H9 (cell line): ENCODE measurements at regions not wholly inside any gene's neighbourhood (a gene's known extent, or its start where the extent isn't known, plus 50 kb on each side); places are given as distances from the start of the nearest gene placed in this dataset.

Source experiments
- DNase-seq: peaks from one replicate; pipeline ENCODE4 v3.0.0-alpha.2; 2017
- H2AFZ ChIP-seq: one replicate; pipeline ENCODE4 v1.6.1; 2013; ENCODE audit warnings: mild to moderate bottlenecking, low read length, control low read depth, moderate library complexity
- H2AK5ac ChIP-seq: 2 replicates; pipeline ENCODE4 v1.6.1; 2013; ENCODE audit warnings: low read length, control low read depth, mixed read lengths; ENCODE audit not compliant: insufficient read length
- H2BK120ac ChIP-seq: one replicate; pipeline ENCODE4 v1.6.1; 2013; ENCODE audit warnings: low read depth, mild to moderate bottlenecking, low read length, control low read depth, inconsistent platforms; ENCODE audit not compliant: poor library complexity, severe bottlenecking
- H2BK12ac ChIP-seq: 2 replicates; pipeline ENCODE4 v1.6.1; 2013; ENCODE audit warnings: low read length, control low read depth, mixed read lengths, low read depth; ENCODE audit not compliant: insufficient read length
- H2BK15ac ChIP-seq: 2 replicates; pipeline ENCODE4 v1.6.1; 2013; ENCODE audit warnings: low read depth, low read length, control low read depth
- H2BK20ac ChIP-seq: one replicate; pipeline ENCODE4 v1.6.1; 2013; ENCODE audit warnings: low read depth, mild to moderate bottlenecking, low read length, control low read depth, inconsistent platforms; ENCODE audit not compliant: poor library complexity, severe bottlenecking
- H2BK5ac ChIP-seq: 2 replicates; pipeline ENCODE4 v1.6.1; 2013; ENCODE audit warnings: low read length, control low read depth, mixed read lengths; ENCODE audit not compliant: insufficient read length
- H3K14ac ChIP-seq: 2 replicates; pipeline ENCODE4 v1.6.1; 2013; ENCODE audit warnings: low read length, control low read depth; ENCODE audit not compliant: insufficient read depth
- H3K18ac ChIP-seq: 2 replicates; pipeline ENCODE4 v1.6.1; 2013; ENCODE audit warnings: low read depth, mild to moderate bottlenecking, mixed read lengths, low read length, control low read depth; ENCODE audit not compliant: insufficient read length
- H3K23ac ChIP-seq: 2 replicates; pipeline ENCODE4 v1.6.1; 2013; ENCODE audit warnings: low read length, control low read depth, mixed read lengths, low read depth; ENCODE audit not compliant: insufficient read length
- H3K23me2 ChIP-seq: 2 replicates; pipeline ENCODE4 v1.6.1; 2013; ENCODE audit warnings: low read depth, mild to moderate bottlenecking, mixed read lengths, low read length, control low read depth; ENCODE audit not compliant: insufficient read length, poor library complexity, severe bottlenecking
- H3K27ac ChIP-seq: 2 replicates; pipeline ENCODE4 v1.5.1; 2013; ENCODE audit warnings: low read length, control low read depth, mixed read lengths, low read depth; ENCODE audit not compliant: insufficient read length
- H3K27me3 ChIP-seq: 2 replicates; pipeline ENCODE4 v1.6.1; 2013; ENCODE audit warnings: low read length, control low read depth, inconsistent platforms; ENCODE audit not compliant: insufficient read depth
- H3K4ac ChIP-seq: 2 replicates; pipeline ENCODE4 v1.6.1; 2013; ENCODE audit warnings: low read depth, mild to moderate bottlenecking, control low read depth, inconsistent platforms, low read length, moderate library complexity
- H3K4me1 ChIP-seq: 2 replicates; pipeline ENCODE4 v1.6.1; 2013; ENCODE audit warnings: low read length, control low read depth, inconsistent platforms; ENCODE audit not compliant: insufficient read depth
- H3K4me2 ChIP-seq: 2 replicates; pipeline ENCODE4 v1.6.1; 2013; ENCODE audit warnings: low read length, control low read depth, mixed read lengths; ENCODE audit not compliant: insufficient read length, insufficient read depth
- H3K56ac ChIP-seq: 2 replicates; pipeline ENCODE4 v1.6.1; 2013; ENCODE audit warnings: low read depth, mild to moderate bottlenecking, mixed read lengths, low read length, control low read depth; ENCODE audit not compliant: insufficient read length
- H3K79me1 ChIP-seq: 2 replicates; pipeline ENCODE4 v1.6.1; 2013; ENCODE audit warnings: low read depth, mild to moderate bottlenecking, moderate library complexity, low read length, control low read depth, inconsistent platforms; ENCODE audit not compliant: insufficient read depth, poor library complexity, severe bottlenecking
- H3K79me2 ChIP-seq: 2 replicates; pipeline ENCODE4 v1.6.1; 2013; ENCODE audit warnings: low read length, control low read depth, inconsistent platforms; ENCODE audit not compliant: insufficient read depth
- H3K9ac ChIP-seq: 2 replicates; pipeline ENCODE4 v1.6.1; 2013; ENCODE audit warnings: low read length, control low read depth, mixed read lengths; ENCODE audit not compliant: insufficient read length; ENCODE audit errors: extremely low read depth
- H3K9me3 ChIP-seq: one replicate; pipeline ENCODE4 v1.6.1; 2013; ENCODE audit warnings: low read depth, low read length, inconsistent platforms; ENCODE audit not compliant: control insufficient read depth
- H3T11ph ChIP-seq: one replicate; pipeline ENCODE4 v1.6.1; 2013; ENCODE audit warnings: mild to moderate bottlenecking, low read length, control low read depth, inconsistent platforms
- H4K20me1 ChIP-seq: one replicate; pipeline ENCODE4 v1.6.1; 2013; ENCODE audit not compliant: control insufficient read depth, insufficient read length, insufficient read depth
- H4K5ac ChIP-seq: 2 replicates; pipeline ENCODE4 v1.6.1; 2013; ENCODE audit warnings: low read depth, mild to moderate bottlenecking, mixed read lengths, low read length, control low read depth; ENCODE audit not compliant: insufficient read length
- H4K8ac ChIP-seq: replicated peaks from 2 replicates; pipeline ENCODE4 v1.6.1; 2013; ENCODE audit warnings: low read length, control low read depth, mixed read lengths, low read depth; ENCODE audit not compliant: insufficient read length
- H4K91ac ChIP-seq: 2 replicates; pipeline ENCODE4 v1.6.1; 2013; ENCODE audit warnings: low read depth, mild to moderate bottlenecking, moderate library complexity, mixed read lengths, low read length, control low read depth; ENCODE audit not compliant: insufficient read length
- H3K27ac Mint-ChIP-seq, 3 experiments: 2 replicates in 2 of 3; 3 replicates in 1 of 3; pipeline ENCODE4 v1.8.0; 2020 to 2021; ENCODE audit warnings: mixed read lengths in 3 of 3, mild to moderate bottlenecking in 1 of 3, moderate library complexity in 1 of 3
- H3K27me3 Mint-ChIP-seq: 2 replicates; pipeline ENCODE4 v1.8.0; 2021; ENCODE audit warnings: low read depth, mild to moderate bottlenecking, moderate library complexity, mixed read lengths
- H3K36me3 Mint-ChIP-seq, 3 experiments: 2 replicates in 2 of 3; 3 replicates in 1 of 3; pipeline ENCODE4 v1.8.0; 2020 to 2021; ENCODE audit warnings: low read depth in 3 of 3, mixed read lengths in 3 of 3; ENCODE audit not compliant: insufficient read depth in 1 of 3
- H3K4me1 Mint-ChIP-seq, 2 experiments: 2 replicates each; pipeline ENCODE4 v1.8.0; 2020; ENCODE audit warnings: mixed read lengths in 2 of 2
- H3K4me3 Mint-ChIP-seq, 2 experiments: 2 replicates in 1 of 2; 3 replicates in 1 of 2; pipeline ENCODE4 v1.8.0; 2020 to 2021; ENCODE audit warnings: mild to moderate bottlenecking in 2 of 2, mixed read lengths in 2 of 2, moderate library complexity in 1 of 2
- H3K9me3 Mint-ChIP-seq, 2 experiments: 2 replicates in 1 of 2; 3 replicates in 1 of 2; pipeline ENCODE4 v1.8.0; 2020; ENCODE audit warnings: mild to moderate bottlenecking in 2 of 2, mixed read lengths in 2 of 2, moderate library complexity in 1 of 2
- CTCF ChIP-seq: fragments of 200-600 bp; sonication (generic); conservative IDR thresholded peaks from 3 replicates; pipeline ENCODE4 v1.8.0; 2021; ENCODE audit warnings: antibody characterized with exemption, mild to moderate bottlenecking
- WGBS: extraction: QIAGEN DNeasy Blood & Tissue Kit; methylation state at CpG from one replicate; pipeline ENCODE4 v1.1.7; 2013; ENCODE audit warnings: missing lambda C conversion rate, low lambda C conversion rate, mixed read lengths; ENCODE audit not compliant: insufficient read length; ENCODE audit errors: extremely low coverage; 5-methylcytosine and 5-hydroxymethylcytosine counted together

- Histone ChIP-seq H3K56ac (no peak overlapping the region), H2BK5ac (no peak overlapping the region), H3K27ac (no peak overlapping the region), H2AK5ac (no peak overlapping the region), H4K5ac (no peak overlapping the region), H3K27me3 (no peaks in the 10 kb centered on the region), H3T11ph (no peak overlapping the region), H2BK12ac (no peak overlapping the region), H4K91ac (no peak overlapping the region), H3K14ac (no peak overlapping the region), H2BK15ac (no peak overlapping the region), H3K18ac (no peak overlapping the region), H2BK20ac (no peak overlapping the region), H2AFZ (no peak overlapping the region), H3K23ac (no peak overlapping the region), H4K8ac (no peak overlapping the region), H3K79me1 (no peaks in the 10 kb centered on the region), H3K9me3 (no peaks in the 10 kb centered on the region), H4K20me1 (no peaks in the 10 kb centered on the region), H3K4ac (no peak overlapping the region), H3K23me2 (no peaks in the 10 kb centered on the region), H2BK120ac (no peak overlapping the region), H3K79me2 (no peaks in the 10 kb centered on the region), H3K4me2 (no peak overlapping the region), H3K4me1 (no peaks in the 10 kb centered on the region), H3K9ac (no peak overlapping the region)
- no peak for DNase-seq
- Mint-ChIP-seq H3K4me3 (no peak overlapping the region), H3K27me3 (no peaks in the 10 kb centered on the region), H3K36me3 (no peaks in the 10 kb centered on the region), H3K27ac (no peak overlapping the region), H3K4me1 (no peaks in the 10 kb centered on the region), H3K9me3 (no peaks in the 10 kb centered on the region; a peak in 1 of 5 replicates)
- TF ChIP-seq CTCF, result no peak
- no CpG with 5 or more reads among the region's 3 CpGs for WGBS
Observed at GRCh38 chr2:116580209-116580608, 1234.3 kb upstream of the DDX18 start.
